Adrenal gland (tissue), 9 donors: ENCODE measurements at regions not wholly inside any gene's neighbourhood (a gene's known extent, or its start where the extent isn't known, plus 50 kb on each side); places are given as distances from the start of the nearest gene placed in this dataset.
A peak's percentile ranks its signal among the peaks of the same experiment; 100 is the strongest.
"Not testable (repeated sequence)": the region's sequence is repeated elsewhere in the genome, so short reads cannot be mapped to it uniquely, and the experiment has no call there.

Source experiments
- DNase-seq, 7 donors: peaks; one replicate each; pipeline ENCODE4 v3.0.0-alpha.2; 2019 to 2020
- H3K27ac ChIP-seq, 5 donors: fragments of 200-600 bp; sonication (generic) in 4 of 5; 1 replicate in 3 of 5; 2 replicates in 2 of 5; pipeline versions ENCODE4 v1.5.1 to v1.8.0; 2016 to 2020; ENCODE audit warnings: mild to moderate bottlenecking in 1 of 5
- H3K27me3 ChIP-seq: fragments of 200-600 bp; 2 replicates; pipeline ENCODE4 v1.8.0; 2021
- H3K36me3 ChIP-seq, 2 donors: fragments of 200-600 bp; replicated peaks in 1 of 2; 1 replicate in 1 of 2; 2 replicates in 1 of 2; pipeline versions ENCODE4 v1.5.1 to v1.8.0; 2018 to 2022
- H3K4me1 ChIP-seq, 2 donors: fragments of 200-600 bp; replicated peaks in 1 of 2; 1 replicate in 1 of 2; 2 replicates in 1 of 2; pipeline versions ENCODE4 v1.5.1 to v1.8.0; 2018 to 2021
- H3K4me3 ChIP-seq, 4 donors: fragments of 200-600 bp; sonication (generic) in 3 of 4; one replicate each; pipeline ENCODE4 v1.5.1; 2016 to 2018
- H3K9me3 ChIP-seq, 3 donors: fragments of 200-600 bp; sonication (generic) in 1 of 3; replicated peaks in 1 of 3; 1 replicate in 2 of 3; 2 replicates in 1 of 3; pipeline versions ENCODE4 v1.5.1 to v1.8.0; 2016 to 2021
- CTCF ChIP-seq, 6 experiments: fragments of 450-650 bp in 4 of 6; fragments of 200-600 bp in 2 of 6; sonication (generic) in 1 of 6; IDR thresholded peaks; 1 replicate in 5 of 6; 2 replicates in 1 of 6; pipeline versions ENCODE4 v1.5.1 to v1.8.0; 2016 to 2021; ENCODE audit warnings: antibody characterized with exemption in 6 of 6, mild to moderate bottlenecking in 2 of 6, moderate library complexity in 1 of 6
- POLR2A ChIP-seq, 2 donors: fragments of 450-650 bp; IDR thresholded peaks; one replicate each; pipeline ENCODE4 v1.6.1; 2017; ENCODE audit warnings: antibody characterized with exemption in 2 of 2, mild to moderate bottlenecking in 2 of 2, moderate library complexity in 1 of 2
- WGBS, 4 donors: extraction: QIAGEN DNeasy Blood & Tissue Kit in 2 of 4; methylation state at CpG; one replicate each; pipeline versions ENCODE4 v1.1.5 to v1.1.7; 2013 to 2017; 5-methylcytosine and 5-hydroxymethylcytosine counted together
- intact Hi-C, 2 donors: fragments of 100-400 bp; cut with DNase I; formaldehyde crosslinking; loops; one replicate each; pipeline versions ENCODE4 v1.14.1 to v1.15.0; 2022 to 2023
- donor health status: healthy with polysubstance abuse.
- donor health status: Bipolar disorder and iron deficiency.
- donor health status: DM: yes; HTN: yes; CAD: no.
- donor health status: DM: no; HTN: no; CAD: no.
- donor health status: DM: no; HTN: no; CAD: no.

- intact Hi-C loops, result no loop called here
- no peak for TF ChIP-seq CTCF (IDR thresholded peaks at IDR 0.05)
- no peak for TF ChIP-seq POLR2A (IDR thresholded peaks at IDR 0.05)
Measured at GRCh38 chr2:40666398-40666797, 214.5 kb upstream of the SLC8A1 start.

GRCh38 chr2:40668425-40668824, 216.5 kb upstream of the SLC8A1 start:
- intact Hi-C loops, result no loop called here
- WGBS, 4 donors, result 19 to 28% (median 24%) methylated on average over 3 of the region's 3 CpGs
- DNase-seq, result peak; percentile 15 to 55 (median 33)
- Histone ChIP-seq H3K4me1 (peaks cover 0 to 8% of the 10 kb centered on the region in 2 donors), H3K9me3 (no peaks in the 10 kb centered on the region), H3K36me3 (no peaks in the 10 kb centered on the region), H3K27me3 (no peaks in the 10 kb centered on the region), H3K27ac (peak overlapping the region in 1 of 5 donors; percentile 28), H3K4me3 (no peak overlapping the region)
- TF ChIP-seq CTCF (IDR thresholded peaks at IDR 0.05), result no peak
- no peak for TF ChIP-seq POLR2A (IDR thresholded peaks at IDR 0.05)

More at GRCh38 chr2:40666398-40666797, 214.5 kb upstream of the SLC8A1 start:
- DNase-seq, result no peak
- 56 to 74% (median 65%) methylated on average over 4 of the region's 4 CpGs for WGBS, 4 donors
- no peak overlapping the region for H3K27ac ChIP-seq
- H3K27me3 ChIP-seq, result no peaks in the 10 kb centered on the region
- H3K4me1 ChIP-seq, result peaks cover 0 to 8% of the 10 kb centered on the region in 2 donors
- H3K36me3 ChIP-seq, result no peaks in the 10 kb centered on the region
- H3K9me3 ChIP-seq, result no peaks in the 10 kb centered on the region
- H3K4me3 ChIP-seq, result no peak overlapping the region

GRCh38 chr2:40676134-40676790, 224.4 kb upstream of the SLC8A1 start:
- H3K36me3 ChIP-seq, H3K27me3 ChIP-seq, H3K9me3 ChIP-seq, H3K4me1 ChIP-seq, H3K27ac ChIP-seq, DNase-seq, H3K4me3 ChIP-seq, intact Hi-C loops: not testable (repeated sequence)
- WGBS, 4 donors, result 59 to 81% (median 76%) methylated on average over 4 of the region's 4 CpGs

GRCh38 chr2:40680547-40680946, 228.7 kb upstream of the SLC8A1 start:
- TF ChIP-seq POLR2A (IDR thresholded peaks at IDR 0.05) (no peak), CTCF (IDR thresholded peaks at IDR 0.05) (no peak)
- no peaks in the 10 kb centered on the region for H3K9me3 ChIP-seq
- DNase-seq, result no peak
- WGBS, 4 donors, result 17 to 31% (median 21%) methylated on average over 2 of the region's 2 CpGs
- intact Hi-C loops, result no loop called here
- no peaks in the 10 kb centered on the region for H3K36me3 ChIP-seq
- no peaks in the 10 kb centered on the region for H3K27me3 ChIP-seq
- no peaks in the 10 kb centered on the region for H3K4me1 ChIP-seq
- H3K4me3 ChIP-seq, result peak overlapping the region in 1 of 4 donors; percentile 35
- H3K27ac ChIP-seq, result no peak overlapping the region

- intact Hi-C loops, result no loop called here
- Histone ChIP-seq H3K27me3 (no peaks in the 10 kb centered on the region), H3K27ac (no peak overlapping the region), H3K4me3 (no peak overlapping the region), H3K9me3 (no peaks in the 10 kb centered on the region), H3K4me1 (no peaks in the 10 kb centered on the region), H3K36me3 (no peaks in the 10 kb centered on the region)
- whole genome bisulfite sequencing, 4 donors, result 85 to 91% (median 89%) methylated on average over 3 of the region's 3 CpGs
- no peak for DNase-seq
- no peak for TF ChIP-seq CTCF (IDR thresholded peaks at IDR 0.05)
- TF ChIP-seq POLR2A (IDR thresholded peaks at IDR 0.05), result no peak
Measured at GRCh38 chr2:40690036-40690435, 238.1 kb upstream of the SLC8A1 start.
